ENCODE measurements at regions not wholly inside any gene's neighbourhood (a gene's known extent, or its start where the extent isn't known, plus 50 kb on each side); places are given as distances from the start of the nearest gene placed in this dataset.
A peak's percentile ranks its signal among the peaks of the same experiment; 100 is the strongest.

DNA sequence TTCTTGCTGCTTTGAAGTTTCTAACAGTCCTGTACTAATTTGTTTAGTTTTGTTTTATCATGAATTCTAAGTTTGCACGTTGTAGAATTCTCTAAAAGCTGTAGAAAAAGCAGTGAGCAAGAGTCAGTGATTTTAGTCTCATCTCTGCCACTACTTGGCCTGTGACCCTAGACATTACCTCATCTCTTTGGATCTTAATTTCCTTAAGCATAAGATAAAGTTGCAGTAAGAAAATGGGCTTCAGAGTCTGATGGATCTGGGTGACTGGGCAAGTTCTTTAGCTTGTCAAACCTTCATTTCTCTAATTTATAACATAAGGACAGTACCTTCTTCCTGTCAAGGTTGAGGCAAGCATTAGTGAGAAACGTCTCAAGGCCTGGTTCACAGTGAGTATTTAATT lies 247.9 kb downstream of the DMRT2 start:
- H3K4me1 ChIP-seq (ENCODE audit: control insufficient read depth in 5 of 5, insufficient read depth in 5 of 5, low read length in 5 of 5) = peaks cover 4 to 39% (median 29%) of the 10 kb centered on the region in 5 donors
- no peaks in the 10 kb centered on the region for H3K36me3 ChIP-seq (ENCODE audit: control insufficient read depth in 5 of 5, insufficient read depth in 5 of 5, low read length in 5 of 5)
- no peaks in the 10 kb centered on the region for H3K27me3 ChIP-seq (ENCODE audit: control insufficient read depth in 5 of 5, insufficient read depth in 4 of 5, low read length in 5 of 5)
- H3K4me3 ChIP-seq (ENCODE audit: low read depth in 1 of 5, low read length in 5 of 5) = peak overlapping the region; percentile 12 to 64 (median 23)
- H3K9ac ChIP-seq (ENCODE audit: low read length in 5 of 5) = peak overlapping the region in 2 of 5 donors; percentile 14 to 83
- H3K9me3 ChIP-seq (ENCODE audit: control insufficient read depth in 5 of 5, low read length in 5 of 5) = no peaks in the 10 kb centered on the region
- H3K27ac ChIP-seq (ENCODE audit: low read depth, low read length) = peak overlapping the region; percentile 95

DNA sequence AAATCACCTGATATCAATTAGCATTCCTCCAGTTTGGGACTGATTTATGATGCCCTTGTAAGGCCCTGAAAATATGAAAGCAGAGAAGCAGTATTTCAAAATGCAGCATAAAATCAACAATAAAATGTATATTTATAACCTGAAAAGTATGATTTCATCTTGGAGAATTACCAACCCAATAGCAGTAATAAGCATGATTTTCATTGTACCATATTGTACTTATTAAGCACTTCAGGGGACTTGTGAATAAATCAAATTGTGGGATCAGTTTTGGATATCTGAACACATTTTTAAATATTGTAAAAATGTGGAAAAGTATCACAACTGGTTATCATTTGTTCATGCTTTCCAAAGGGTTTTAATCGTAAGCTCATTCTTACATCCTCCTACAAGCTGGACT lies 250.8 kb downstream of the DMRT2 start:
- Histone ChIP-seq H3K27ac (ENCODE audit: low read depth, low read length) (no peak overlapping the region), H3K4me1 (ENCODE audit: control insufficient read depth in 5 of 5, insufficient read depth in 5 of 5, low read length in 5 of 5) (peaks cover 4 to 57% (median 29%) of the 10 kb centered on the region in 5 donors), H3K27me3 (ENCODE audit: control insufficient read depth in 5 of 5, insufficient read depth in 4 of 5, low read length in 5 of 5) (no peaks in the 10 kb centered on the region), H3K9me3 (ENCODE audit: control insufficient read depth in 5 of 5, low read length in 5 of 5) (no peaks in the 10 kb centered on the region), H3K9ac (ENCODE audit: low read length in 5 of 5) (peak overlapping the region in 1 of 5 donors; percentile 12), H3K36me3 (ENCODE audit: control insufficient read depth in 5 of 5, insufficient read depth in 5 of 5, low read length in 5 of 5) (no peaks in the 10 kb centered on the region), H3K4me3 (ENCODE audit: low read depth in 1 of 5, low read length in 5 of 5) (peak overlapping the region in 2 of 5 donors; percentile 25 to 49)

DNA sequence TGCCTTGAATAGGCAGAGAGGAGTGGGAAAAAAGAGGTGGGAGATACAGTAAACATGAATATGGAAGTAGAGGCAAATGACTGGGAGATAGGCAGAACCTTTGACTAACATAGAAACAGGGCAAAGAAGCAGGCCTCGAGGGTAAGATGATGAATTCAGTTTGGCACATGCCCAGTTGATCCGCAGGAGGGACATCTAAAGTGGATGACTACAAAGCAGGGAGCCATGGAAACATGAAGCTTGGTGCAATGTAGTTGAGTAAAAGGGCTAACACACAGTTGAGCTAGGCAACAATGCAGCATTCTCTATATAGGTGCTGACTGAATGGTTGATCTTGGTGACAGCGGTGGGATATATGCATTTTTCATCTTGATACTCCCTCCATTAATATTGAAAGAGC lies 253.8 kb downstream of the DMRT2 start:
- Histone ChIP-seq H3K27me3 (ENCODE audit: control insufficient read depth in 5 of 5, insufficient read depth in 4 of 5, low read length in 5 of 5) (no peaks in the 10 kb centered on the region), H3K27ac (ENCODE audit: low read depth, low read length) (no peak overlapping the region), H3K4me3 (ENCODE audit: low read depth in 1 of 5, low read length in 5 of 5) (no peak overlapping the region), H3K4me1 (ENCODE audit: control insufficient read depth in 5 of 5, insufficient read depth in 5 of 5, low read length in 5 of 5) (peaks cover 2 to 49% (median 18%) of the 10 kb centered on the region in 5 donors), H3K36me3 (ENCODE audit: control insufficient read depth in 5 of 5, insufficient read depth in 5 of 5, low read length in 5 of 5) (no peaks in the 10 kb centered on the region), H3K9ac (ENCODE audit: low read length in 5 of 5) (no peak overlapping the region), H3K9me3 (ENCODE audit: control insufficient read depth in 5 of 5, low read length in 5 of 5) (no peaks in the 10 kb centered on the region)

DNA sequence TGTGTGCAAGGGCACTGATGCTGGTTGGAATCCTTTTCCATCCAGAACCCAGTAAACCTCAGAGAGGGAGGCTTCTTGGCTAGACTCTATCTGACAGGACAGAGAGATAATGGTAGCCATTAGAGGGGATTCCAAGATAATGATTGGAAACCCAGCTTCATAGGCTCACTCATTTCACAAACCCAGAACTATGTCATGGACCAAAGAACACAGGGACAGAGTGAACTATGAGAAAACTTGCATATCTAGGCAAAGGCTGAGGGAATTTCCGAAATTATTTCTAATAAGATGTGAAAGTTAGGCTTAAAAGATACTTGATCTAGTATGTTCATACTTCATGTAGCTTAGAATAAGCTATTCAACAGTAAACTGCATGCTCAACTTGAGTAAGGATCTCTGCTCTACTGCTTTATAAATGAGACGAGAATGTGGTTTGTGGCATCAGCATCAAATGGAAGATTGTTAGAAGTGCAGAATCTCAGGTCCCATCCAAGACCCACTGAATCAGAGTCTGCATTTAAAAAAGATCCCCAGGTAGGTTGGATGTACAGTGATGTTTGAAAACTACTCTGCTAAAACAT lies 261.4 kb downstream of the DMRT2 start:
- Histone ChIP-seq H3K9me3 (ENCODE audit: control insufficient read depth in 5 of 5, low read length in 5 of 5) (no peaks in the 10 kb centered on the region), H3K27me3 (ENCODE audit: control insufficient read depth in 5 of 5, insufficient read depth in 4 of 5, low read length in 5 of 5) (no peaks in the 10 kb centered on the region), H3K36me3 (ENCODE audit: control insufficient read depth in 5 of 5, insufficient read depth in 5 of 5, low read length in 5 of 5) (peaks cover 0 to 36% (median 4%) of the 10 kb centered on the region in 5 donors), H3K4me1 (ENCODE audit: control insufficient read depth in 5 of 5, insufficient read depth in 5 of 5, low read length in 5 of 5) (peaks cover 0 to 5% (median 0%) of the 10 kb centered on the region in 5 donors), H3K27ac (ENCODE audit: low read depth, low read length) (no peak overlapping the region), H3K4me3 (ENCODE audit: low read depth in 1 of 5, low read length in 5 of 5) (no peak overlapping the region), H3K9ac (ENCODE audit: low read length in 5 of 5) (no peak overlapping the region)

DNA sequence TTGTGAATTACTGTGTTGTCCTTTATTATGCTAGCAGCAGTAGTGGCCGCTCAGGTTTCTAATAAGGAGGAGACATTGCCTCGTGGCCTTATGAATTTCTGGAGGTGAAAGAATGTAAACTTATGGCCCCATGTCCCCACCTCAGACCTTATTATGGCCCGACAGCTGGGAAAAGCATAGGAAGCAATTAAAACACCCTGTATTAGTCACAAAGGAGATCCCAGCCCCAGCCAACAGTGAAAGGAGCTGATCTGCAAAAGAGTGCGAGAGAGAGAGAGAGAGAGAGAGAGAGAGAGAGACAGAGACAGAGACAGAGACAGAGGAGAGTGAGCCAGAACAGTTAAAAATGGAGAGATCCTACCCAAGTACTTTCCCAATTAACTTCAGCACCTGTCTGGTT lies 269.3 kb downstream of the DMRT2 start:
- H3K27me3 ChIP-seq (ENCODE audit: control insufficient read depth in 5 of 5, insufficient read depth in 4 of 5, low read length in 5 of 5) = no peaks in the 10 kb centered on the region
- no peak overlapping the region for H3K4me3 ChIP-seq (ENCODE audit: low read depth in 1 of 5, low read length in 5 of 5)
- H3K9ac ChIP-seq (ENCODE audit: low read length in 5 of 5) = no peak overlapping the region
- peaks cover 2 to 40% (median 31%) of the 10 kb centered on the region in 5 donors for H3K4me1 ChIP-seq (ENCODE audit: control insufficient read depth in 5 of 5, insufficient read depth in 5 of 5, low read length in 5 of 5)
- no peaks in the 10 kb centered on the region for H3K9me3 ChIP-seq (ENCODE audit: control insufficient read depth in 5 of 5, low read length in 5 of 5)
- H3K27ac ChIP-seq (ENCODE audit: low read depth, low read length) = peak overlapping the region; percentile 70
- peaks cover 0 to 15% (median 0%) of the 10 kb centered on the region in 5 donors for H3K36me3 ChIP-seq (ENCODE audit: control insufficient read depth in 5 of 5, insufficient read depth in 5 of 5, low read length in 5 of 5)

DNA sequence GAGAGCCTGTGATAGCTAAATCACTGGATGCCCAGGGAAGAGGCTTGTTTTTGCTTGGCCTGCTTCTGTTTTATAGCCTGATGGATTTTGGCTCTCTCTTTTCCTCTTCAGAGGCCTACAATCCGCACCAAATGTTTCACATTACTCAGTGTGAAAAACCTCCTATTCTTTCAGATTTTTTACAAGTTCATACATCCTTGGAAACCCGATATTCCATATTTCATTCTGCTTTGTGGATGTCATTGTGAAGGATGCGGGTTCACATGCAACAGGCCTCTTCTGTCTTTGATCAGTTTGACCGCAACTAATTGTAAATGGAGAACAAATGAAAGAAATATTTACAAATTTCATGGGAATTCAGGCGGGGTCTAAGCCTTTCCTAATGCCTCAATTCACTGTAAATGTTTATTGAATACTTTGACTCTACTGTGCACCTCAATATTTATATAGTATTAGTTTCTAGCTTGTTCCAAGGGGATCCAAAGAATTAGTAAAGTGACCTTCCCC lies 269.9 kb downstream of the DMRT2 start:
- peak overlapping the region; percentile 70 for H3K27ac ChIP-seq (ENCODE audit: low read depth, low read length)
- H3K9me3 ChIP-seq (ENCODE audit: control insufficient read depth in 5 of 5, low read length in 5 of 5) = no peaks in the 10 kb centered on the region
- peaks cover 0 to 9% (median 0%) of the 10 kb centered on the region in 5 donors for H3K36me3 ChIP-seq (ENCODE audit: control insufficient read depth in 5 of 5, insufficient read depth in 5 of 5, low read length in 5 of 5)
- H3K9ac ChIP-seq (ENCODE audit: low read length in 5 of 5) = no peak overlapping the region
- peaks cover 2 to 40% (median 31%) of the 10 kb centered on the region in 5 donors for H3K4me1 ChIP-seq (ENCODE audit: control insufficient read depth in 5 of 5, insufficient read depth in 5 of 5, low read length in 5 of 5)
- no peaks in the 10 kb centered on the region for H3K27me3 ChIP-seq (ENCODE audit: control insufficient read depth in 5 of 5, insufficient read depth in 4 of 5, low read length in 5 of 5)
- H3K4me3 ChIP-seq (ENCODE audit: low read depth in 1 of 5, low read length in 5 of 5) = no peak overlapping the region

DNA sequence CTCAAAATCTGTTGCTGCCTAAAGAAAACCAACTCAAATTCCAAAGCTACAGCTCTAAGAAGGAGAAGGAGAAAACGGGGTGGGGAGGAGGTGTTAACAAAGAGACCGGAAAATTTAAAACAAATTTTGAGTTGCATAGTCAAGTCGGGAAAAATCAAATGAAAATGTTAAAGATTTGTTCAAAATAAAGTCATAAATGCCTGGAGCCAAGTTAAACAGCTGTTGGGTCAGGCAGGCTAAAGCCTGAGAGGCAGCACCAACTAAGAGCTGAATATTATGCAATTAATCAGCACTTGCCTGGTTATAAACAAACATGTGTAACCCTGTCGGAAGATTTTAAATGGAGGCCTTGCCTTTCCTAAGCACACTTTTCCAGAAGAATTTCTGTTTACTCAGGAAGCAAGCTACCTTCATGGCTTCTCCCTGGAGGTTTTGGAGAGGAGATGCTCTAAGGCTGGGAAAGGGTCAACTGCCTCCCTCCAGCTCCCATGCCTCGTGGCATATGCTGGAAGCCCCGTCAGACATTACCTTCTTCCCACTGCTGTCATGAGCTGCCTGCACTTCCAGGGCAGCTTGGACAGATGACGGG lies 270.5 kb downstream of the DMRT2 start:
- Histone ChIP-seq H3K4me1 (ENCODE audit: control insufficient read depth in 5 of 5, insufficient read depth in 5 of 5, low read length in 5 of 5) (peaks cover 2 to 40% (median 31%) of the 10 kb centered on the region in 5 donors), H3K9ac (ENCODE audit: low read length in 5 of 5) (no peak overlapping the region), H3K27ac (ENCODE audit: low read depth, low read length) (peak overlapping the region; percentile 70), H3K4me3 (ENCODE audit: low read depth in 1 of 5, low read length in 5 of 5) (no peak overlapping the region), H3K27me3 (ENCODE audit: control insufficient read depth in 5 of 5, insufficient read depth in 4 of 5, low read length in 5 of 5) (no peaks in the 10 kb centered on the region), H3K9me3 (ENCODE audit: control insufficient read depth in 5 of 5, low read length in 5 of 5) (no peaks in the 10 kb centered on the region), H3K36me3 (ENCODE audit: control insufficient read depth in 5 of 5, insufficient read depth in 5 of 5, low read length in 5 of 5) (peaks cover 0 to 4% (median 0%) of the 10 kb centered on the region in 5 donors)

DNA sequence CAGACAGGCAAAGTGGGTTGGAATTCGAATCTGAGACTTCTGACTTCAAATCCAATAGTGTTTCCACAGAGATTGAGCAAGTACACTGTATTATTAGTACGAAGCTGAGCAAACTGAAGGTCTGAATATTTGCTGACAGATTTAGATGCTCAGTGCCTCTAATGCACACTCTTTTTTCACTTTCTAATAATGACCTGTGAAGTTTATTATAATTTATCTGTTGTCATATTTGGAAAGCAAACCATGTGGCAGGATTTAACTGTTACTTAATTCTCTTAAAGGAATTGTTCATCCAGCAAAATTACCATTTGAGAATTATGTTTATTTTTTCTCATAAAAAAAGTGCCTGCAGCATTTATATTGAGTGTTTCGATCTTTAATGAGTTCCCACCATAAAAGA lies 277.3 kb downstream of the DMRT2 start:
- peaks cover 0 to 10% (median 0%) of the 10 kb centered on the region in 5 donors for H3K4me1 ChIP-seq (ENCODE audit: control insufficient read depth in 5 of 5, insufficient read depth in 5 of 5, low read length in 5 of 5)
- H3K27ac ChIP-seq (ENCODE audit: low read depth, low read length) = no peak overlapping the region
- H3K9me3 ChIP-seq (ENCODE audit: control insufficient read depth in 5 of 5, low read length in 5 of 5) = no peaks in the 10 kb centered on the region

DNA sequence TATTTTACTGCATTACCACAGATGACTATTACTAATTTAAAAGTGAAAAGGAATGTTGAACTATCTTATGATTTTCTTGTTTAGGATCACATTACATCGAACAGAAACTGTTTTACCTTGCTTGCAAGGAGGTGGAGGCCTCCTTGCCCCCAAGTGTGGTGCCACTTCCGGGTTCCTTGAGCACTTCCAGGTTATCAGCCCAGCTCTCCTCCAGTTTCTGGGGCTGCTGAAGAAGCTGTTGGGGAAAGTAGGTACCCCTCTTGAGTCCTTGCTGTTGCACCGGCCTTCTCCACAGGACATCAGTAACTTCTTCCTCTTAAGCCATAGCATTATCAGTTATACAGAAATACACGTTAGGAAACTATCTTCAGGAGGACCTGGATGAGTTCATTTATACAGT lies 278.2 kb downstream of the DMRT2 start:
- Histone ChIP-seq H3K4me3 (ENCODE audit: low read depth in 1 of 5, low read length in 5 of 5) (no peak overlapping the region), H3K4me1 (ENCODE audit: control insufficient read depth in 5 of 5, insufficient read depth in 5 of 5, low read length in 5 of 5) (peaks cover 0 to 10% (median 0%) of the 10 kb centered on the region in 5 donors), H3K9ac (ENCODE audit: low read length in 5 of 5) (no peak overlapping the region), H3K9me3 (ENCODE audit: control insufficient read depth in 5 of 5, low read length in 5 of 5) (no peaks in the 10 kb centered on the region), H3K36me3 (ENCODE audit: control insufficient read depth in 5 of 5, insufficient read depth in 5 of 5, low read length in 5 of 5) (peaks cover 0 to 7% (median 0%) of the 10 kb centered on the region in 5 donors), H3K27me3 (ENCODE audit: control insufficient read depth in 5 of 5, insufficient read depth in 4 of 5, low read length in 5 of 5) (no peaks in the 10 kb centered on the region), H3K27ac (ENCODE audit: low read depth, low read length) (no peak overlapping the region)

More for the DNA sequence above, 277.3 kb downstream of the DMRT2 start:
- Histone ChIP-seq H3K4me3 (ENCODE audit: low read depth in 1 of 5, low read length in 5 of 5) (no peak overlapping the region), H3K27me3 (ENCODE audit: control insufficient read depth in 5 of 5, insufficient read depth in 4 of 5, low read length in 5 of 5) (no peaks in the 10 kb centered on the region), H3K9ac (ENCODE audit: low read length in 5 of 5) (no peak overlapping the region), H3K36me3 (ENCODE audit: control insufficient read depth in 5 of 5, insufficient read depth in 5 of 5, low read length in 5 of 5) (peaks cover 0 to 4% (median 0%) of the 10 kb centered on the region in 5 donors)

DNA sequence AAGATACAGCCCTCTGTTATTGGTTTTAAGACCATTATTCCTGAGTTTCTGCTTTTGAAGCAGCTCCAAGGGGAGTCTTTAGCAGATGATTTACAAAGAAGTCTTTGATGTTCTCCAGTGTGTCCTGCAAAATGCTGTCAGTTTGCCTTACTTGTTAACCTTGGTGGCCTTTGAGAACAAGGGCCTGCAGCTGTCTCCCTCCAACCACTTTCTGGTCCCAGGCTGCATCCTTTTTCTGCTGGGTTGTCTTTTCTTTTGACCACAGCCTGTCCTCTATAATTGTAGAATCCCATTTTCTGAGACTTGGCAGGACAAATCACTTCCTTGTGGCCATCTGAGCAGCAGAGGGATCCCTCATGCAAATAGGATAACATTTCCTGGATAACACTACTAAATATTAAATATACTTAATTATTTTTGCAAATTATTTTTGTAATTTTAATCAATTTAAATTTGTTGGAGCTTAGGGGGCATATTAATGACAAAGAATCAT lies 281.4 kb downstream of the DMRT2 start:
- H3K4me3 ChIP-seq (ENCODE audit: low read depth in 1 of 5, low read length in 5 of 5) = no peak overlapping the region
- peaks cover 0 to 10% (median 0%) of the 10 kb centered on the region in 5 donors for H3K4me1 ChIP-seq (ENCODE audit: control insufficient read depth in 5 of 5, insufficient read depth in 5 of 5, low read length in 5 of 5)
- H3K27ac ChIP-seq (ENCODE audit: low read depth, low read length) = no peak overlapping the region
- H3K27me3 ChIP-seq (ENCODE audit: control insufficient read depth in 5 of 5, insufficient read depth in 4 of 5, low read length in 5 of 5) = no peaks in the 10 kb centered on the region
- no peaks in the 10 kb centered on the region for H3K9me3 ChIP-seq (ENCODE audit: control insufficient read depth in 5 of 5, low read length in 5 of 5)
- no peak overlapping the region for H3K9ac ChIP-seq (ENCODE audit: low read length in 5 of 5)
- H3K36me3 ChIP-seq (ENCODE audit: control insufficient read depth in 5 of 5, insufficient read depth in 5 of 5, low read length in 5 of 5) = peaks cover 0 to 8% (median 3%) of the 10 kb centered on the region in 5 donors
